GM18861 (cell line): ENCODE measurements at regions not wholly inside any gene's neighbourhood (a gene's known extent, or its start where the extent isn't known, plus 50 kb on each side); places are given as distances from the start of the nearest gene placed in this dataset.
"Not testable (repeated sequence)": the region's sequence is repeated elsewhere in the genome, so short reads cannot be mapped to it uniquely, and the experiment has no call there.

Experiments used
- ATAC-seq: cut with Tn5 transposase; IDR thresholded peaks from one replicate; pipeline ENCODE4 v1.9.1; 2021; ENCODE audit not compliant: unreplicated experiment

- ATAC-seq = no peak
Observed at GRCh38 chr9:117649126-117649525, 55.1 kb upstream of the TLR4 start.

GRCh38 chr9:117644932-117645636, 59.1 kb upstream of the TLR4 start:
- no peak for ATAC-seq

GRCh38 chr9:117644133-117644931, 59.9 kb upstream of the TLR4 start:
- ATAC-seq = peak; percentile 55

- ATAC-seq = no peak
Observed at GRCh38 chr9:117643288-117643654, 60.9 kb upstream of the TLR4 start.

GRCh38 chr9:117642571-117643287, 61.5 kb upstream of the TLR4 start:
- ATAC-seq = not testable (repeated sequence)

- no peak for ATAC-seq
Observed at GRCh38 chr9:117636681-117637080, 67.5 kb upstream of the TLR4 start.

- ATAC-seq = no peak
Observed at GRCh38 chr9:117625154-117625553, 79.0 kb upstream of the TLR4 start.

- ATAC-seq = no peak
Observed at GRCh38 chr9:117624106-117624505, 80.1 kb upstream of the TLR4 start.

- no peak for ATAC-seq
Observed at GRCh38 chr9:117622347-117622746, 81.9 kb upstream of the TLR4 start.

- ATAC-seq = no peak
Observed at GRCh38 chr9:117616431-117616831, 87.8 kb upstream of the TLR4 start.

- ATAC-seq = no peak
Observed at GRCh38 chr9:117612317-117612716, 91.9 kb upstream of the TLR4 start.

GRCh38 chr9:117597977-117598376, 106.2 kb upstream of the TLR4 start:
- no peak for ATAC-seq

- ATAC-seq = no peak
Observed at GRCh38 chr9:117596678-117597077, 107.5 kb upstream of the TLR4 start.

GRCh38 chr9:117595650-117596049, 108.6 kb upstream of the TLR4 start:
- ATAC-seq = no peak

- ATAC-seq = no peak
Observed at GRCh38 chr9:117587263-117587662, 116.9 kb upstream of the TLR4 start.

GRCh38 chr9:117574099-117574498, 130.1 kb upstream of the TLR4 start:
- ATAC-seq = no peak

GRCh38 chr9:117564839-117565238, 139.4 kb upstream of the TLR4 start:
- ATAC-seq = no peak

- no peak for ATAC-seq
Observed at GRCh38 chr9:117561761-117562160, 142.4 kb upstream of the TLR4 start.

GRCh38 chr9:117555964-117556629, 141.2 kb upstream of the ASTN2 start:
- ATAC-seq = no peak

- no peak for ATAC-seq
Observed at GRCh38 chr9:117552811-117553210, 138.0 kb upstream of the ASTN2 start.

GRCh38 chr9:117551171-117551570, 136.3 kb upstream of the ASTN2 start:
- ATAC-seq = no peak
